Uterus (tissue), 2 donors: ENCODE measurements at regions not wholly inside any gene's neighbourhood (a gene's known extent, or its start where the extent isn't known, plus 50 kb on each side); places are given as distances from the start of the nearest gene placed in this dataset.
"Not testable (repeated sequence)": the region's sequence is repeated elsewhere in the genome, so short reads cannot be mapped to it uniquely, and the experiment has no call there.

Source experiments
- POLR2A ChIP-seq, 2 donors: fragments of 450-650 bp; IDR thresholded peaks; one replicate each; pipeline ENCODE4 v1.6.1; 2016; ENCODE audit warnings: antibody characterized with exemption in 2 of 2, mild to moderate bottlenecking in 1 of 2, moderate library complexity in 1 of 2
- TF ChIP-seq, protein P1 (sequence below), 4 experiments: fragments of 200-600 bp in 2 of 4; fragments of 450-650 bp in 2 of 4; sonication (generic) in 2 of 4; IDR thresholded peaks; one replicate each; pipeline ENCODE4 v1.5.1; 2016 to 2019; ENCODE audit warnings: antibody characterized with exemption in 4 of 4, mild to moderate bottlenecking in 2 of 4, moderate library complexity in 1 of 4

DNA sequence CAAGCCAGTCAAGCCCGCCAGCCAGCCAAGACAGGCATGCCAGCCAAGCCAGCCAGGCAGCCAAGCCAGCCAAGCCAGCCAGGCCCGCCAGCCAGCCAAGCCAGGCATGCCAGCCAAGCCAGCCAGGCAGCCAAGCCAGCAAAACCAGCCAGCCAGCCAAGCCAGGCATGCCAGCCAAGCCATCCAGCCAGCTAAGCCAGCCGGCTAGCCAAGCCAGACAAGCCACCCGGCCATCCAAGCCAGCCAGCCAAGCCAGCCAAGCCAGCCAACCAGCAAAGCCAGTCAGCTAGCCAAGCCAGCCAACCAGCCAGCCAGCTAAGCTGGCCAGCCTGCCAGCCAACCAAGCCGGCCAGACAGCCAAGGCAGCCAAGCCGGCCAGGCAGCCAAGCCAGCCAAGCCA, 330.7 kb upstream of the PLGLB2 start:
- TF ChIP-seq, protein P1, sequence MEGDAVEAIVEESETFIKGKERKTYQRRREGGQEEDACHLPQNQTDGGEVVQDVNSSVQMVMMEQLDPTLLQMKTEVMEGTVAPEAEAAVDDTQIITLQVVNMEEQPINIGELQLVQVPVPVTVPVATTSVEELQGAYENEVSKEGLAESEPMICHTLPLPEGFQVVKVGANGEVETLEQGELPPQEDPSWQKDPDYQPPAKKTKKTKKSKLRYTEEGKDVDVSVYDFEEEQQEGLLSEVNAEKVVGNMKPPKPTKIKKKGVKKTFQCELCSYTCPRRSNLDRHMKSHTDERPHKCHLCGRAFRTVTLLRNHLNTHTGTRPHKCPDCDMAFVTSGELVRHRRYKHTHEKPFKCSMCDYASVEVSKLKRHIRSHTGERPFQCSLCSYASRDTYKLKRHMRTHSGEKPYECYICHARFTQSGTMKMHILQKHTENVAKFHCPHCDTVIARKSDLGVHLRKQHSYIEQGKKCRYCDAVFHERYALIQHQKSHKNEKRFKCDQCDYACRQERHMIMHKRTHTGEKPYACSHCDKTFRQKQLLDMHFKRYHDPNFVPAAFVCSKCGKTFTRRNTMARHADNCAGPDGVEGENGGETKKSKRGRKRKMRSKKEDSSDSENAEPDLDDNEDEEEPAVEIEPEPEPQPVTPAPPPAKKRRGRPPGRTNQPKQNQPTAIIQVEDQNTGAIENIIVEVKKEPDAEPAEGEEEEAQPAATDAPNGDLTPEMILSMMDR (IDR thresholded peaks at IDR 0.05): not testable (repeated sequence)
- not testable (repeated sequence) for TF ChIP-seq POLR2A (IDR thresholded peaks at IDR 0.05)
